Stimulated activated CD4-positive, alpha-beta T cell treated with anti-CD3 and anti-CD28 coated beads, Interleukin-1b, Interleukin-23, amount 100 ng/mL, for 48 hours (primary cell): ENCODE measurements at regions not wholly inside any gene's neighbourhood (a gene's known extent, or its start where the extent isn't known, plus 50 kb on each side); places are given as distances from the start of the nearest gene placed in this dataset.

Source experiments
- DNase-seq: peaks from one replicate; pipeline ENCODE4 v3.0.0-alpha.2; 2020

- no peak for DNase-seq
These were observed 134.5 kb downstream of the PALM2AKAP2 start for GRCh38 chr9:109914280-109915027.

GRCh38 chr9:109916316-109916715 is 136.3 kb downstream of the PALM2AKAP2 start:
- DNase-seq = no peak

DNA sequence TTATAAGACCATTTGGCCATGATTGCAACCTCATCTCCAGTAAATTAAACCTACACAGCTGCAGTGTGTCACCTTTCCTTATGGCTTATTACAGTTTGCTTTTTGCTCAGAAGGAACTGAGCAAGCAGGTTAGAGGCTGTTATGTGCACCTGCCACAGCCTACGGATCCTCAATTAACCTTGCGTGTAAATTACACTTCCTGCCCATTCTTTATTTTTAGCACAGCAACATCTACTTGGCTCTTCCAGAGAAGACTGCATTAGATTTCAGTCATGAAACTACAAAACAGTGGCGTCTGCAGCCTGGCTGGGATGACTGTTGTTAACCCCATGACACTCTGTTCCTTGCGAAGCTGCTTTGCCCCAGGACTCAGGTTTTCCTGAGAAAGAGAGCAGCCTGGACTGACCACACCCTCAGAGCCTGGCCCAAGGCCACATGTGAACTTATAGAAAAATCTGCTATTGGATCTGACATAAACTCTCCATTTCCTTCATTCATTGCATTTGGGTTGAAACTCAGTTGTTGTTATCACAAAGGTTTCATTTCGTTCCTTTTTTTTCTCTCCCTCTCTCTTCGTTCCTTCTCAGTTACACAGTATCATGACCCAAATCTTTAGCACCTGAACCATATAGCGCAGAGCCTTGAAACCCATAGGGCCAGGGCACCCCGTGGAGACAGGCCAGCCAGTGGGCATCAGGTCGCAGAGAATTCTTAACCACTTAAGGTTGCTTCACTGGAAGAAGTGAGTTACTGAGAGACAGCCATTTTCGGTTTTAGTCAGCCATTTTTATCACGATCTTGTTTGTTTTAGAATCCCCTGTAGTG is 138.6 kb downstream of the PALM2AKAP2 start:
- peak; percentile 81 for DNase-seq

DNA sequence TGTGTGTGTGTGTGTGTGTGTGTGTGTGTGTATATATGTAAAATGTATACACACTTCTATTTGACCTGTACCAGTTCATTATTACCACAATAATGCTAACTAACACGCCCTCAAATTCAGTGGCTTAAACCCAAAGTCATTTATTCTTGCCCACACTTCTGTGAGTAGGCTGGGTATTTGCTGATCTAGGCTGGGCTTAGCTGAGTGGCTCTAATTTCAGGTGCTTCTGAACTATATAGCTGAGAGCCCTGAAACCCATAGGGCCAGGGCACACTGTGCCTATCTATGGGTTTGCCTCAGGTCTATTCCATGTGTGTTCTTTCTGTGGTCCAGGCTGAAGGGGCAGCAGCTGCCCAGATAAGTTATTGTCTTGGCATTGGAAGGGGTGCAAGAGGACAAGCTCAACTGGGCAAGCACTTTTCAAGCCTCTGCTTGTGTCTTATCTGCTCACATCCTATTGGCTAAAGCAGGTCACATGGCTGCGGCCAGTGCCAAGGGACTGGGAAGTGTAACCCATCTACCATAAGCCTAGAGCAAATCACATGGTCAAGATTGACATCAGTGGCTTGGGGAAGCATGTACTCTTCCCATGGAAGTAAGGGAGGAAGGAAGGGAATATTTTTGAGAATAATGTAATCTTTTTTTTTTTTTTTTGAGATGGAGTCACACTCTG is 139.9 kb downstream of the PALM2AKAP2 start:
- no peak for DNase-seq

DNA sequence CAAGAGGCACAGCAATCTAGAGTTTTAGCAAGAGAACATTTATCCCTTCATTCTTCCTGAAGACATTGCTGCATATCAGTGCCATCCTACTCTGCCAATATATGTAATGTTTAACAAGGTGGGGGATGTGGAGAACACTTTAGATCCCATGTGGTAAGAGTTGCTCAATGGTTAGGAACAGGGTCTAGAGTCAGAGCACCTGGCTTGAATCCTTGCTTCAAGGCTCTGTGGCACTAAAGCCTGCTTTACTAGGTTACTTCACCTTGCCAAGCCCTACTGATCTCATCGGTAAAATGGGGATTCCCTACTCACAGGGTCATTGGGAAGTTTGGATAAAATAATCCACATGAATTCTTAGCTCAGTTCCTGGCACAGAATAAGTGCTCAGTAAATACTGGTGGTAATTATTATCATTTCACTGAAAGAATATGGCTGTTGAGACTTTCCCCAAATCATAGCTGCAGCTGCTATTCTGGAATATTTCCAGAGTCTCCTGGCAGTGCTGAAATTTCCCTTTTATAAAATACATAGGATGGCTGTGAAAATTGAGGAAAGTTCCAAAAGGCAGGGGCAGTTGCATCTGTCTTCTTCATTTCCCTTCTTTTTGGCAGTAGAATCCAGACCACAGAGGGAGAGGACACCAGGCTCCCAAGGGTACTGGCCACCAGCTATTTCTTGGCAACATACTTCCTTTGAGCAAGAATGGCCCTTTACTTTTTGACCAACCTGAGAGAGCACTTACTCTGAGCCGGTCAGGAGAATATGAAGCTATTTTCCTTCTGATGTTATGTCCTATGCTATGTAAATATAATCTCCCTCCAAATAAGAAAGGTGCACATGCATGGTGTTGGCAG is 142.8 kb downstream of the PALM2AKAP2 start:
- no peak for DNase-seq

- DNase-seq = no peak
These were observed 143.4 kb downstream of the PALM2AKAP2 start for GRCh38 chr9:109923471-109923760.

DNA sequence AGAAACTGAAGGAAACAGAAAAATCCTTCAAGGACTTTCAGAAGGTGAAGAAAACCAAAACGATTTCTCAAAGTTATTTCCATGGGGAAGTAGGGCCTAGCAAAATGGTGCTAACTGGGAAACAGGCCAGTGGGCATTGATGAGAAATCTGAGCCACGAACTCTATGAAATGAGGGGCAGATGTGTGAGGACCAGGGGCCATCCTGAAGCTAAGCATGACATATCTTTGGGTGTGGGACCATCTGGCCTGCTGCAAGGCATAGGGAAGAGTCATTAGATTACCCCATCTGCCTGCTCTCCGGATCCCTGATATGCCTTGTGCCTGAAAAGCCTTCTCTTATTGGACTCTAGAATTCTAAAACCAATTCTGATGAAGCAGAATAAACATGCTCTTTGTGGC is 143.8 kb downstream of the PALM2AKAP2 start:
- no peak for DNase-seq

GRCh38 chr9:109925799-109926198 is 145.8 kb downstream of the PALM2AKAP2 start:
- DNase-seq = no peak

DNA sequence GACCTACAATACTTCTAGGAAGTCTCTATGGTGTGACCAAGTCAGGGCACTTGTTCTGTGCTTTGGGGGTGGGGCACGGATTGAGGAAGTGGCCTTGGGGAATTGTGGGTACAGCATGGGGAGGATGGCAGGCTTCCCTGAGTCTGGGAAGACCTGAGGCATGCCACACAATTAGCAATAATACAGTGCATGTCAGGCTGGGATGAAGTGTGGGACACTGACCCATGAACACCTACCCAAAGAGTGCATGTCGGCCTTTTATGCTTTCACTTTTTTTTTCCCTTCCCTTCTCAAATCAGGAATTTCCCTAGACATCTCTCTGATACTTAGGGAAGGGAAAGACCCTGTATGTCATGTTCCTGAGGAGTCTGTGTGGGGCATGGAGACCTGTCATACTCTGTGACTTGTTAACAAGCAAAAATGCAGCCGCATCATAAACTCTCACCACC is 146.4 kb downstream of the PALM2AKAP2 start:
- DNase-seq = no peak

DNA sequence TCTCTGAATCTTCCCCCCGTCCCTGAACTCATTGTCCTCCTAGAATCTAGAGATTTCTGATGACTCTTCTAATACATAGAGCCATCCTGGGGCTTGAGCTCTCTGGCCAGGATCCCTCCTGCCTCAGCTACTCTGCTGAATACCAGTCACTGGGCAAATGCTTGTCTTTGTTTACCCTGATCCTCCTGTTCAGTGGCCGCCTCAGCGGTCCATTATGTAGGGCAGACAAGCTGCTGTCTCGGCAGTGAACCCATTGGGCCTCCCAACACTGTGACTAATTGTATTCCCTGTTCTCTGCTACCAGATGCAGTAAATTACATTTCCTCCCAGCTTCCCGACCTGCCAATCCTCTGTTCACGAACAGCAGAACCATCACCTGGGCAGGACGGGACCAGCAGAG is 151.6 kb downstream of the PALM2AKAP2 start:
- DNase-seq = no peak

DNA sequence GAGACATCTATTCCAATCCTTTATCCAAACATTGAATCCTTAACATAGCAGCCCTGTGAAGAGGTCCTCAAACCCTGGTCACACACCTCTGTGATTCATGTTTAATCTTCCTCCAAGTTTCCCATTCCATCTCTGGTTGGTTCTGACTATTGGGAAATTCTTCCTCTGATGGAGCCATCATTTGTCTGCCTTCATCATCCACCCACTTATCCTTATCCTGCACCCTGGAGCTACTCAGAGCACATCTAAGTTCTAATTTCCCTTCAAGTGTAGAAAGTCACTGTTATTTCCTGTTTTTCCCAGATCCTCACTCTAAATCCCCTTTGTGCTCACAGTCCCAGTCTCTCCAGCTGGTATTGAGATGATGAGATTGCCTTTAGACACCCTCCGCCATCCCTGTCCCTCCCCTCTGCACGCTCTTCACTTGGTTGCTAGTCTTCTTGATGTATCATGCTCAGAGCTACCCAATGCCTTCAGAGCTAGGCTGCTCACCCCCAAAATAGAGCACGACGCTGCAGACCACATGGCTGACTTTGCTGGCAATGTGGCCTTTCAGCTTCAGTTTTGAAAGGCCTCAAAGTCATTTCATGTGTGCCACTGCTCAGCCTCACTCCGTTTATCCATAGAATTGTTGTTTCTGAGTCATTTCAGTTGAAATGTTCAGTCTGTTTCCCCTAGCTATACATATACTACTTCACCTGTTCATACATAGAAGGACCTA is 154.3 kb downstream of the PALM2AKAP2 start:
- peak; percentile 76 for DNase-seq

- no peak for DNase-seq
These were observed 154.8 kb downstream of the PALM2AKAP2 start for GRCh38 chr9:109934857-109935215.

GRCh38 chr9:109935406-109936087 is 155.5 kb downstream of the PALM2AKAP2 start:
- DNase-seq = no peak

GRCh38 chr9:109937861-109938453 is 158.0 kb downstream of the PALM2AKAP2 start:
- DNase-seq = no peak

- DNase-seq = no peak
These were observed 159.8 kb downstream of the PALM2AKAP2 start for GRCh38 chr9:109939698-109940342.

GRCh38 chr9:109940561-109940960 is 160.6 kb downstream of the PALM2AKAP2 start:
- no peak for DNase-seq

GRCh38 chr9:109941771-109942170 is 161.8 kb downstream of the PALM2AKAP2 start:
- no peak for DNase-seq

DNA sequence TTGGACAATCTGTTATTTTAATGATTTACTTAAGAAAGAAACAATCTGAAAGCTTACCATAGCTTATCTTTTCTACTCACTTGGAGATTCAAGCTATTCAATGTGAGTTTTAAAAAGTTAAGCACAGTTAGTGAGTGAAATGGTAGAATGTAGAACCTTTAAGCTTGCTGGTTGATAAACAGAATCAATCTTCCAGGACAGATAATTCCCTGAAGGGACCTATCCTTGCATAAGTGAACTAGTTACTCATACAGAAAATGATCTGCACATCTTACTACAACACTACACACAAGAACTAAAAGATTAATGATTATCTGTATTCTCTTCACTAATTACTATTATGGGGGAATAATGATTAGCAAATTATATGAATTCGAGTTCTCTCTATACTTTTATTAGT is 165.6 kb downstream of the PALM2AKAP2 start:
- no peak for DNase-seq

GRCh38 chr9:109948453-109948852 is 168.5 kb downstream of the PALM2AKAP2 start:
- no peak for DNase-seq

DNA sequence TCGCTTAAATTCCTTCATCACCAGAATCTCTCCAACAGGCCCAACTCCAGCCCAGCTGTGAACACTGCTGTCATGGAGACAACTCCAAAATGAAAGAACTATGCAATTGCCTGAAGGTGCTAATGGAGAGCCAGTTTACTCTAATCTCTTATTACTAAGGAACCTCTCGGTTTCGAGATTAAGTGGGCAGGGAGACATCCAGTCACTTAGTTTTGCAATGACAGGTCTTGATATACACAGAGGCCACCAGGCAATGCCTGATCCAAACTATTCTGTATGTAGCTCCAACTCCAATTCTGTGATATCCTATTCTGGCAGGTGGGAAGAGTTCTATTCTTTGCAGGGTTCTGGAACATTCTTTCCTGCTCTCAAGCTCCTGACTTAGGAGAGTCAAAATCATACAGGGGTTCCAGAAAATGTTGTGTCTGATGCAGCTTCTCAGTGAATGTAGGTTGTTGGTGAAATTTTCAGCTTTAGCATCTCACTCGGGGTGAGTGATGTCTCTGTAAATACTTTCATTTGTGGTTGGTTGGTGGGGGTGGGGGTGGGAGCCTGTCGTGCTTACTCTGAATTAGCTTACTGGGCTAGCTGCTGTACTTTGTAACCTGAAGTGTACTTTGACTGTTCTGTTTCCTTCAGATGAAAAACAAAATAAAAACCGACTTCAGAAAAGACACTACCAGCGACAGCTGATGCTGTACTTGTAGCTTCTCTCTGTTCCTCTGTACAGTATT is 170.9 kb downstream of the PALM2AKAP2 start:
- peak; percentile 48 for DNase-seq
